Testis (tissue), 2 donors: ENCODE measurements at regions not wholly inside any gene's neighbourhood (a gene's known extent, or its start where the extent isn't known, plus 50 kb on each side); places are given as distances from the start of the nearest gene placed in this dataset.
"Not testable (repeated sequence)": the region's sequence is repeated elsewhere in the genome, so short reads cannot be mapped to it uniquely, and the experiment has no call there.

Experiments
- DNase-seq: peaks from one replicate; pipeline ENCODE4 v3.0.0-alpha.2; 2019
- H3K27ac ChIP-seq, 2 donors: fragments of 200-600 bp; sonication (generic); one replicate each; pipeline ENCODE4 v1.5.1; 2019
- H3K27me3 ChIP-seq: fragments of 200-600 bp; sonication (generic); one replicate; pipeline ENCODE4 v1.5.1; 2019
- H3K36me3 ChIP-seq: fragments of 200-600 bp; sonication (generic); one replicate; pipeline ENCODE4 v1.5.1; 2017; ENCODE audit warnings: low read depth; ENCODE audit errors: missing control alignments
- H3K4me1 ChIP-seq: fragments of 200-600 bp; sonication (generic); one replicate; pipeline ENCODE4 v1.5.1; 2019
- H3K4me3 ChIP-seq, 2 donors: fragments of 200-600 bp; sonication (generic); one replicate each; pipeline ENCODE4 v1.5.1; 2017 to 2019
- H3K9me3 ChIP-seq: fragments of 200-600 bp; sonication (generic); one replicate; pipeline ENCODE4 v1.5.1; 2017
- CTCF ChIP-seq, 3 experiments: fragments of 450-650 bp in 2 of 3; fragments of 200-600 bp in 1 of 3; sonication (generic) in 1 of 3; IDR thresholded peaks; one replicate each; pipeline ENCODE4 v1.5.1; 2016 to 2019; ENCODE audit warnings: antibody characterized with exemption in 3 of 3, mild to moderate bottlenecking in 2 of 3, moderate library complexity in 1 of 3
- POLR2A ChIP-seq: fragments of 450-650 bp; IDR thresholded peaks from one replicate; pipeline ENCODE4 v1.6.1; 2017; ENCODE audit warnings: antibody characterized with exemption, mild to moderate bottlenecking, moderate library complexity
- WGBS, 2 donors: methylation state at CpG; one replicate each; pipeline ENCODE4 v1.1.5; 2018; 5-methylcytosine and 5-hydroxymethylcytosine counted together
- intact Hi-C: fragments of 100-400 bp; cut with DNase I; formaldehyde crosslinking; loops from one replicate; pipeline ENCODE4 v1.15.1; 2023; ENCODE audit warnings: low total_unique reads

DNA sequence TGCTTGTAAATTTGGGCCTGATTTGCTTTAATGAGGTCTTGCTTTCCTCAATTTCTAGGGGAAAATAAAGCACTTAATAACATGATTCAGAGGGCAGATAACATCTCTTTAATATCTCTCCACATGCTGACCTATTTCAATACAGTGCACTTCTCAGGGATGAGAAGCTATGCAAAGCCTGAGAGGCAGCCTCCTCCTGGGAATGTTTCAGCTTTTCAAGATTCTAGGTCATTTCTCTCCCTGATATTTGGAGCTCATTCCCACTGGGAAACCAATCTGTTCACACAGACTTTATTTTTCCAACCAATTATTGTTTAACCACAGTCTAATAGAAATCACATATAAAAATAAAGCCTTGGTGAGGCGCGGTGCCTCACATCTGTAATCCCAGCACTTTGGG, 67.0 kb upstream of the LSAMP start:
- TF ChIP-seq POLR2A (no peak), CTCF (IDR thresholded peaks at IDR 0.05) (no peak)
- intact Hi-C loops = no loop called here
- 91 to 94% methylated on average over 2 of the region's 2 CpGs for WGBS, 2 donors

DNA sequence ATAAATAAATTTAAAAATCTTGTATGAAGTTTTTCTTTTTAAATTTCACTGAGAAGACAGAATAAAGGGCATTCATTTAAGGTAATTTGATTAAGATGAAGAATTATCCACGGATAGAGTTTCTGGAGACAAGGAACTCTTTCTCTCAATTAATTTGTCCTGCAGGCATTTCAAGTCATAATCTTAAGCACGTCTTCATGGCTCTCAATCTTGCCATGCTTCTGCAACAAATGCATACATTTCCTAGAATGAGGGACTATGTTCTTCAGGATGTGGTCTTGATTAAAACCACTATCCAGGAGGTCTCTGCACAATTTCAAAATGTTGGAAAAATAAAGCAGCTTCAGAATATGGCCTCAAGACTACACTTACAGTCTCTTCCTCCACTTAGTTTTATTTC, 67.6 kb upstream of the LSAMP start:
- 63 to 88% methylated on average over 2 of the region's 2 CpGs for WGBS, 2 donors

More for the DNA sequence above, 67.0 kb upstream of the LSAMP start:
- no peaks in the 10 kb centered on the region for H3K36me3 ChIP-seq
- H3K27ac ChIP-seq = no peak overlapping the region
- no peaks in the 10 kb centered on the region for H3K4me1 ChIP-seq
- no peaks in the 10 kb centered on the region for H3K9me3 ChIP-seq
- H3K4me3 ChIP-seq = no peak overlapping the region
- no peak for DNase-seq
- no peaks in the 10 kb centered on the region for H3K27me3 ChIP-seq

DNA sequence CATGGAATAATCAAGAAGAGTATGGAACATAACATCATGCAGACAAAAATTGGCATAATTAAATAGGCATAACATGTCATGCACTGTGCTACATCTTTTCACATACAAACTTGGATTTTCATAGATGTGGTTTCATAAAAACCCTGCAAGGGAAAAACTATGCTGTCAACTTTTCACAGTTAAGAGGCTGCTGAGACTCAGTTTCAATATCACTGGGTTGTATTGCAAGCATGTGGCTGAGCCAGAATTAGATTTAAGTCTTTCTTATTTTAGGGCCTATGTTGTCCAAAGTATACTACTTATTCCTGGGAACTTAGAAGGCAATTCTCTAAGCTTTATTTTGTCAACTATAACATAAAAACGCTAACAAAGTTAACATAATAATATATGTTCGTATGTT, 70.7 kb upstream of the LSAMP start:
- H3K27me3 ChIP-seq = no peaks in the 10 kb centered on the region
- WGBS, 2 donors = 40 to 94% methylated on average over 2 of the region's 2 CpGs
- no peaks in the 10 kb centered on the region for H3K4me1 ChIP-seq
- H3K27ac ChIP-seq = no peak overlapping the region
- no peaks in the 10 kb centered on the region for H3K9me3 ChIP-seq
- intact Hi-C loops = no loop called here
- no peak for DNase-seq
- no peak overlapping the region for H3K4me3 ChIP-seq
- no peak for TF ChIP-seq CTCF (IDR thresholded peaks at IDR 0.05)
- no peak for TF ChIP-seq POLR2A
- H3K36me3 ChIP-seq = no peaks in the 10 kb centered on the region

More for the DNA sequence above, 67.6 kb upstream of the LSAMP start:
- no peak for DNase-seq
- Histone ChIP-seq H3K27ac (no peak overlapping the region), H3K4me1 (no peaks in the 10 kb centered on the region), H3K4me3 (no peak overlapping the region), H3K36me3 (no peaks in the 10 kb centered on the region), H3K27me3 (no peaks in the 10 kb centered on the region), H3K9me3 (no peaks in the 10 kb centered on the region)
- no peak for TF ChIP-seq POLR2A
- intact Hi-C loops = no loop called here

- no peaks in the 10 kb centered on the region for H3K9me3 ChIP-seq
- intact Hi-C loops = no loop called here
- no peak overlapping the region for H3K4me3 ChIP-seq
- TF ChIP-seq CTCF (IDR thresholded peaks at IDR 0.05) (no peak), POLR2A (no peak)
- H3K27me3 ChIP-seq = no peaks in the 10 kb centered on the region
- no peak for DNase-seq
- 2 to 100% methylated on average over 1 of the region's 1 CpG for WGBS, 2 donors
- no peaks in the 10 kb centered on the region for H3K4me1 ChIP-seq
- no peaks in the 10 kb centered on the region for H3K36me3 ChIP-seq
- H3K27ac ChIP-seq = no peak overlapping the region
Observed at GRCh38 chr3:116517308-116517707, 72.0 kb upstream of the LSAMP start.

- H3K27ac ChIP-seq, H3K27me3 ChIP-seq, intact Hi-C loops, H3K9me3 ChIP-seq, H3K4me1 ChIP-seq, H3K4me3 ChIP-seq, DNase-seq, H3K36me3 ChIP-seq: not testable (repeated sequence)
- WGBS, 2 donors = 84% methylated on average over 21 of the region's 26 CpGs; no CpG with 5 or more reads in 1 of the 2 donors
Observed at GRCh38 chr3:116519101-116519500, 73.8 kb upstream of the LSAMP start.

DNA sequence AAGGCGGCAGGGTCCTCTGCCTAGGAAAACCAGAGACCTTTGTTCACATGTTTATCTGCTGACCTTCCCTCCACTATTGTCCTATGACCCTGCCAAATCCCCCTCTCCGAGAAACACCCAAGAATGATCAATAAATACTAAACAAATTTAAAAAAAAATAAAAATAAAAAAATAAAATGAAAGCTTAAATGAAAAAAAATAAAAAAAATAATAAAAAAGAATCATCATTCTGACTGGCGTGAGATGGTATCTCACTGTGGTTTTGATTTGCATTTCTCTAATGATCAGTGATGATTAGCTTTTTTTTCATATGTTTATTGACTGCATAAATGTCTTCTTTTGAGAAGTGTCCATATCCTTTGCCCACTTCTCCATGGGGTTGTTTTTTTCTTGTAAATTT, 74.5 kb upstream of the LSAMP start:
- intact Hi-C loops, DNase-seq, H3K4me3 ChIP-seq, H3K4me1 ChIP-seq, H3K27ac ChIP-seq, H3K36me3 ChIP-seq, H3K27me3 ChIP-seq, H3K9me3 ChIP-seq: not testable (repeated sequence)
- 69 to 85% methylated on average over 3 of the region's 3 CpGs for WGBS, 2 donors
